Kidney glomerular epithelial cell (primary cell): ENCODE measurements at regions not wholly inside any gene's neighbourhood (a gene's known extent, or its start where the extent isn't known, plus 50 kb on each side); places are given as distances from the start of the nearest gene placed in this dataset.

Experiments used
- DNase-seq: peaks from one replicate; lab custom pipeline; 2025; lab: John Stamatoyannopoulos, UW

DNA sequence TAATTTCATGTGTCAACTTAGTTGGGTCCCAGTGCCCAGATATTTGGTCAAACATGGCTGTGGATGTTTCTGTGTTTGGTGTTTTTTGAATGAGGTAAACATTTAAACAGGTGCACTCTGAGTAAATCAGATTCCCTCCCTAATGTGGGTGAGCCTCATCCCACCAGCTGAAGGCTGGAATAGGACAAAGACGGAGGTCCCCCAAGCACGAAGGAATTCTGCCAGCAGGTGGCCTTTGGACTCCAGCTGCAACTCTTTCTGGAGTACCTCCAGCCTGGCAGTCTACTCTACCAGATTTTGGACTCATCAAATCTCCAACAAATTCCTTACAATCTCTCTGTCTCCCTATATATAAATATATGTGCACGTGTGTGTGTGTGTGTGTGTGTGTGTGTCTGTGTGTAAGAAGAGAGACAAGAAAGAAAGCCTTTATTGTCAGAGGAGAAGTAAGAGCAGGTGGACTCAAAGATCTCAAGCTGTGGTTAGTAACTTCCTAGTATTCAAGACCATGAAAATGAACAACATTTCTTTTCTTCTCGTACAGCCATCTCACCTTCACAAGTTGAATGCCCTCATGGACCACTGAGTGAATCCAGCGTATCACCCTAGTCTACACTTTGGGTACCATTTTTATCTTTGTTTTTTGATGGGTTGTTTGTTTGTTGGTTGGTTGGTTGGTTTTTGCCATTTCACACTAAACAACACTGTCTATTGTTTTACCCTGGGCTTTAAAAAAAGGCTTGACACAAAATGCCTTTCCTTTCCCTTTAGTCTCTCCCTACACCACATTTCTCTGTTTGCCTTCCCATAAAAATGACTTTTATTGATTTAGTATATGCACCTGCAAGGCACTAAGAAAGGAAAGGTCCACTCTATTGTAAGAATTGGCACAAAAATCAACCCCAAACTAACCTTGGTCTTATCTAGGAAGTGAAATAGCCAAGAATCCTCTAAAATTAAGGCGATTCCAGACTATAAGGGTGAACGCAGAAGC is 118.7 kb downstream of the TENT4A start:
- DNase-seq: no peak

DNA sequence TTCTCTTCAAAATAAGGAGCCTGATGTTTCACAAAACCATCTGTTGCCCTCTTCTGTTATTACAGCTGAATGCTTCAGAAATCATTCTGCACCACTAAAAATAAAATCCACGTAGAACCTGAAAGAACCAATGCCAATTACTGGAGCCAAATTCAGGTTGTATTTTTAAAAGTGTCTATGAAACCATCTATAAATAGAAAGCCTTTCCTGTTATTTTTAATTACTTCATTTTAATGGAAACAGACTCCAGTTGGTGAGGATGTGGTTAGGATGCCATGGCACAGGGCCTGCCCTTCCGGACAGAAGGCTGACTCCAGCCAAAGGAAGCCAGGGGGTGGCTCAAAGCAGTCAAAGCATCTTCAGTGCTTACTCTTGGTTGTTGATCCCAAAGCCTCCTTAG is 119.8 kb downstream of the TENT4A start:
- DNase-seq: no peak

DNA sequence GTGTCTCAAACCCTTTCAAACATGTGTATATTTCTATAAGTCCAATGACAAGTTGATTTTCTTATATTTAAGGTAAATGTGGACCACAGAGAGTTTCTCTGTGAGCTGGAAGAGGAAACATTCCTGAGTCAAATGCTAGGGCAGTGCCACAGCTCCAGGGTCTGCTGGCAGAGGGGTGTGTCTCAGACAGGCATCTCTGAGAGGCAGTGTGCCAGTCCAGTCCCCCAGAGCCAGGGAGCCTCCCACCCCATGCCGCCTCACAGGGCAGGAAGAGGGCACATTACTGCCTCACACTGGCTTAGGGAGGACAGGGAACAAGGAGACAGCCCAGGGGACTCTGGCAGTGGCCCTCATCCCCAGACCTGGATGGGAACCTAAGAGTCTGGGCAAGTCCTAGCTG is 120.2 kb downstream of the TENT4A start:
- no peak for DNase-seq

DNA sequence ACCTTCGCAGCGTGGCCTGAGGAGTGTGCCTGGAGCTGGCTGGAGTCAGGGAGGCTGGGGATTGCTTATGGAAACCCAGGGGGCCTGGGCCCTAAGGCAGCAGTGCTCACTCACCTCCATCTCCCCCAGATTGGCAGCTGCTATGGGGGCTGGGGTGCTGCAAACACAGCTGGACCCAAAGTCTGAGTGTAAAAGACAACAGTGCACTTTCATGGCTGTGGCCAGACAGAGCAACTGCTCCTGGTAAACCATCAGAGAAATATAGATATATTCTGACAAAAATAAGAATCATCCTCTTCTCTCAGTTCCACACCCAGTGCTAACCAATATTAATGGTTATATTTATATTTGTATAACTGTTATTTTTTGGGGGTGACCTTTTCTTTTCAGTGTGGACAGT is 123.9 kb downstream of the TENT4A start:
- no peak for DNase-seq

DNA sequence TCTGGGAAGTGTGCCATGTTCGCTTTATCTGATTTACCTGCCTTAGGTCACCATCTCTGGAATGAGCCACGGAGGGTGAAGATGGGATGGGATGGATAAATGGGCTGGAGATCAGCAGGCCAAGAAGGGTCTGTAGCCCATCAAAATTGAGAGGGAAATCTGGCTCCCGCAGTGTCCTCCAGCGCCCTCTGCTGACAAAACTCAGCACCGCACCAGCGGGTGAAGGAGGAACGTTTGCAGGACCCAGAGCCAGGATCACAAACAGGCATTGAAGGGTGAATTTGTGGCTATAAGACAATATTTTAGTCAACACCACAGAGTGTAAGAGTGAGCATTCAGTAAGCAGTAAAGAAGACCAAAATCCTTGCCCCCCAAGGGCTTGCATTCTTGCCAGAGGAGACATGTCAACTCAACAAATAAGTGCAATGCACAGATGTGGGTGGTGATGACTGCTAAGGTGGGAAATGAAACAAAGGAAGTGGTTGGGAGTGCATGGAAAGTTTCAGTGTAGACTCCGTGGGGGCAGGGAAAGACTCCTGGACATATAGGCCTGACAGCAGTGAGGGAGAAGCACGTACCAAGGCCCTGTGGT is 124.4 kb downstream of the TENT4A start:
- DNase-seq: no peak

DNA sequence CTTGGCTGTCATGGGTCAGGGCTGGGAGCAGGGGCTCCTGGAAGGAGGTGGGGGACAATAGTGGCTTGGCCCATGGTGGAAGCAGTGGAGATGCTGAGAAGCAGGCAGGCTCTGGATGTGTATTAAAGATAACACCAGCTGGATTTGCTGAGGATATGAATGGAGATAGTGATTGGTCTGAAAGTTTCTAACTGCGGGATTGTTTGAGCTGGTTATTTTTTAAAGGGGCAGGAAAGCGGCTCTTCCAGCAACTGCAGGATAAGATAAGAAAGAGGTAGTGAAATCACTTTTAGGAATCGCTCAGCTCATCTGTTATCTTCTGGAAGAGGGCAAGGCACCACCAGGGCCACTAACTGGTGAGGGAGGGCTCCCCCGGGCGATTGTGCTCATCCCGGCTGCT is 125.5 kb downstream of the TENT4A start:
- DNase-seq: no peak

DNA sequence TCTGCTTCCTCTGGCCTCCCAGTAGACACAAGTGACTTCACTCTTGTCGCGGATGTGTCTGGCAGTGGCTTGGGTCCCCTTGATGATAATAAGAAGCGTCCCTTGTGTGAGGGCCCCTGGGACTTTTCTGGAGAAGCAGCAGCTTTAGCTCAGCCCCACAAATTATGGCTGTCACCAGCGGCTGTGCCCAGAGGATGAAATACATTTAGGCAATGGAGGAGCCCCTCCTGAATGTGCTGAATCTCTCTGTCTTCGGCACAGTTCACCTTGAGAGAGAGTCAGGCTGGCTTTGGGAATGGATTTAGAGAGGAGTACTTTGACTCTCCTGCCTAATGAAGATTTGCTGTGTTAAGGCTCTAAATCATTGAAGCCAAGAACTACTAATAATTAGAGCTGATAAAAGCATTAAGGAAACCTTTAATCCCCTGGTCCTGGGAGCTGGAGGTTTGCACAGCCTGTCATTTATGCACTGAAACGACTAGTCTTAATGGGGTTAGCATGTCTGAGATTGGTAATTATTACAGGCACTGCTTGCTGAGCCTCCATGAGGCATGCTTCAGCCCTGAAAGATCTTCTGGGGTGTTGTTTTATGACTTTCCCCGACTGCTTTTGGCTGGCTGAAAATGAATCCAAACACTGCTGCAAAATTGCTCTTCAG is 127.0 kb downstream of the TENT4A start:
- no peak for DNase-seq

DNA sequence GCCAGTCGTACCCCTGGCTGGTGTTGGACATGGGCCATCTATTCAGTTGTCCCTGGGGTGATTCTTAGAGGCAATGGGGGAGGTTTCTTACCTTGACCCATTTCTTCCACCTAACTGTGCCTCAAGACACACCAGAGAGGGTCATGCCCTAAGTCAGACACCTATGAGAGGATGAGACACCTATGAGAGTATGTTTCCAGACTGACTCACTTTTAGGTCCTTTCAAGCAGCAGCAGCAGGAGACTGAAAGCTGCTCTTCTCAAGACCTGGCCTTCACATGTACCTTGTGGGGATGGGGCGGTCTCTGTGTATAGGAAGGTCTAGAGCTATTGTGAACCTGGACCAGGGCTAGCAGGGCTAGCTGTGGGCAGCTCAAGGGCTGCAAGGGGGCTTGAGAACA is 130.1 kb downstream of the TENT4A start:
- no peak for DNase-seq

DNA sequence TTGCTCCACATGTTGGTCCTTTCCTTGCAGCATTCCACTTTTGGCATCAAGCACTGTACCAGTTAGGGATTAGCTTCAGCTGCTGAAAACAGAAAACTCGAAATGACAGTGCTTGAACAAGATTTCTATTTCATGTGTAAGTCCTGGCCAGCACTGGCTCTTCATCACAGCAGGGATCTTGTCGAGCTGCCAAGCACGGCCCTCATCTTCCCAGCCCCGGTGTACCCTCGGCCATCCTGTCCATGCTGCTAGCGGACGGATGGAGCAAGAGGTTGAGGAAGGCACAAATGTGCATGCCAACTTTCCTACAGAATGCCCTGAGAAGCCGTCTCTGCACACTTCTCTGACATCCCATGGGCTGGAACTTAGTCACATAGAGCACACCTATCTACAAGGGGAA is 130.6 kb downstream of the TENT4A start:
- no peak for DNase-seq

DNA sequence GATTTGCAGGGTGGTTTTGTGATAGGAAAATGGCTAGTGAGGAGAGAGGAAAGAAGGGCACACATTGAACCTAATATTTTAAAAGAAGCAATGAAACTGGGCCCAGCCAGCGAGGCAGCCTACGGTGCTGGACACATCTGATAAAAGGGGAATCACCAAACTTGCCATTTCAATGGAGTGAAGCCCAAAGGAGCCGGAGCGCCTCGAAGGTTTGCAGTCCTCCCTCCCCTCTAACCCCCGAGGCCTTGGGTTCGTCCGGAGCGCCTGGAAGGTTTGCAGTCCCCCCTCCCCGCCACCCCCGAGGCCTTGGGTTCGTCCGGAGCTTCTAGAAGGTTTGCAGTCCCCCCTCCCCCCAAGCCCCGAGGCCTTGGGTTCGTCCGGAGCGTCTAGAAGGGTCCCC is 132.6 kb downstream of the TENT4A start:
- DNase-seq: no peak

DNA sequence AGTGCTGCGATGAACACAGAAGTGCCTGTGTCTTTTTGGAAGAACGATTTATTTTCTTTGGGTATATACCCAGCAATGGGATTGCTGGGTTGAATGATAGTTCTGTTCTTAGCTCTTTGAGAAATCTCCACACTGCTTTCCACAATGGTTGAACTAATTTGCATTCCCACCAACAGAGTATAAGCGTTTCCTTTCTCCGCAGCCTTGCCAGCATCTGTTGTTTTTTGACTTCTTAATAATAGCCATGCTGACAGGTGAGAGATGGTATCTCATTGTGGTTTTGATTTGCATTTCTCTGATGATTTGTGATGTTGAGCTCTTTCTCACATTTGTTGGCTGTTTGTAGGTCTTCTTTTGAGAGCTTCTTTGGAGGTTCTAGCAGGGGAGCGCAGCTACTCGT is 134.6 kb downstream of the TENT4A start:
- DNase-seq: no peak

DNA sequence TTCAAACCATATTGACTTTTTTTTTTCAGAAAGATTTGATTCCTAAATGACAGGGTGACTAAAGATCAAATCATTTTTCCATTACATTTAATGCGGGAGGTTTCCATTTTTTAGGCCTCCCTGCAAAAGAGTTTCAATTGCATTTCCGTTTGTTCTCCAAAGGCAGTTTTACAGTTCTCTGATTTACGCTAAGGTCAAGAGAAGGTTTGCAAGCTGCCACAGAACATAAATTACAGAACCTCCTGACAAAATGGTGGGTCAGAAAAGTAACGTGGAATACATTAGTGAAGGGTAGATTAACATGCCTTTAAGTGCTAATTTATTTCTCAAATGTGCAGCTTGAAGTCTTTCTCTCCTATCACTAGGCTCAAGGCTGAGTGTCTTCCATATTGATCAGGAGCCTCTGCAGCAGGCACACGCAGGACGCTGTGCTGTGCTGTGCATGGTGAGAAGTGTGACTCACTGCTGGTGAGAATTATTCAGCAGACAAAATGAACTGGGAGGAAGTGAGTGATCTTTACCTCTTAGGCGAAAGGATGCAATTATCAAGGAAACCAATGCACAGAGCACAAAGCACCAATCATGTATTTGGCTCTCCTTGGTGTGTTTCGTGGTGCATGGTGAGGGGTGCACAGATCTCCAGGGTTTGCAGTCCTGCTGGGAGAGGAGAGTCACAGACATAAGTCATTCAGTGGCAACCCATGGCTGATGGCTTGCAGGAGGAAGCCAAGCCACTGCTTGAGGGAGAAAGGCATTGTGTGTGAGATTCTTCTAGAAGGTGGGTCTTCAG is 136.3 kb downstream of the TENT4A start:
- no peak for DNase-seq

DNA sequence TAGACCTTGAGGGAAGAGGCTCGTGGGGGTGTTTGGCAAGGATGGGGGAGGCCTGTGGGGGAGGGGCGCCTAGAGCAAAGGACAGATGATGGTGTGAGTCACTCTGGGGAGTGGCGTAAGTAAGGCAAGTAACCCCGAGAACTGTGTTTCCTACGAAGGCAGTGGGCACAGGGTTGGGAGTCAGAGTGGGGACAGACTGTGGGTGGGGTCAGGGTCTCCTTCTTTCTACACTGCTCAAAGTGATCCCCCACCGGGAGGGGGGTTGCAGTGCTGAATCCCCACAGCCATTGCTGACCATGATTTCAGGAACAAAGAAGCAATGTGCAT is 136.8 kb downstream of the TENT4A start:
- no peak for DNase-seq

DNA sequence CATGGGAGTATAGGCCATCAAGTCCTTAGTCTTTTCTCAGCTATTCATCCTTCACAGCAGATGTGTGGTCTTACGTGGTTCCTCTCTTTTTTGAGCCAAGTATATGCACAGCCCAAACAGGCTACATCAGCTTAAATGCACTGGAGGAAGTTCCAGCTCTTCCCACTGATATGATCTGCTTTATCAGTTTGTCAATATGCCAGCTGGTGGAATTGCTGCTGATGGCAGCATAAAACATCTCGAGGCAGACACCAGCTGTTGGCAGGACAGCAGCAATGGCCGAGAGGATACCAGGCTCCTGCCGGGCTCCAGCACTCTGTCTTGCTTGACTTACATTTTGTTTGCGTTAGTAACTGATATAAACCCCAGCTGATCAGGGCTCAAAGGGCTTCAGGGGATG is 143.4 kb downstream of the TENT4A start:
- DNase-seq: no peak

DNA sequence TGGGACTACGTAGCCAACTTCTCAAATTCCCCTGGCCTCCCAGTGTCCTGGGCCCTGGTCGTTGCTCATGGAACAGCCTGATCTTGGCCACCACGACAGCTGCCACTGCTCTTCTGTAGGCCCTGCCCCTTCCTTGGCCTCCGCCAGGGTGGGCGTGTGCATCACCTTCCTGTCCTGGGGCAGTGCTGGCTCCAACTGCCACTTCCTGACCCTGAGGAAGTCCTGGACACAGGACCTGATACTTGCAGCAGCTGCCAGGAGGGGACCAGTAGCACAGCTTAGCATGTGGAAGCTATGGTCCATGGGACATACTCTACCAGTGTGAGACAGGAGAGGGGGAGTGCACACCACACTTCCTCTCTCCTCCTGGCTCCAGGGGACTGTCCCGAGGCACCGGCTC is 145.2 kb downstream of the TENT4A start:
- no peak for DNase-seq

DNA sequence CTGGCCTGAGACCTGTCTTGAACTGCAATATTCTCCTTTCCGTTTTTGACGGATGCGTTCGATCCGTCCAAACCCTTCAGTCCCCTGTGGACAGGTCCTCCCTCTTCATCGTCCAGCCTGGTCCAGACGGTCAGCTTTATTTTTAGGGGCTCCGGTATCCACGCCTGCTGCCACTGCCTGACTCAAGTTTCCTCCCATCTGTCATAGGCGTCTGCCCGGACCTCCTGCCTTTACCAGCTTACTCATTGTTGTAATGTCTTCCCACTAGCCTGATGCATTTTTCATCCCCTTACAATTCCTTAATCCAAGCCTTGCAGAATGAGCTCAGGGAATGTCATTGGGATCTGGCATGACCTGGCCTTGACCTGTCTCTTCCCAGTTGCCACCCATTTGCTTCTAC is 145.8 kb downstream of the TENT4A start:
- no peak for DNase-seq

DNA sequence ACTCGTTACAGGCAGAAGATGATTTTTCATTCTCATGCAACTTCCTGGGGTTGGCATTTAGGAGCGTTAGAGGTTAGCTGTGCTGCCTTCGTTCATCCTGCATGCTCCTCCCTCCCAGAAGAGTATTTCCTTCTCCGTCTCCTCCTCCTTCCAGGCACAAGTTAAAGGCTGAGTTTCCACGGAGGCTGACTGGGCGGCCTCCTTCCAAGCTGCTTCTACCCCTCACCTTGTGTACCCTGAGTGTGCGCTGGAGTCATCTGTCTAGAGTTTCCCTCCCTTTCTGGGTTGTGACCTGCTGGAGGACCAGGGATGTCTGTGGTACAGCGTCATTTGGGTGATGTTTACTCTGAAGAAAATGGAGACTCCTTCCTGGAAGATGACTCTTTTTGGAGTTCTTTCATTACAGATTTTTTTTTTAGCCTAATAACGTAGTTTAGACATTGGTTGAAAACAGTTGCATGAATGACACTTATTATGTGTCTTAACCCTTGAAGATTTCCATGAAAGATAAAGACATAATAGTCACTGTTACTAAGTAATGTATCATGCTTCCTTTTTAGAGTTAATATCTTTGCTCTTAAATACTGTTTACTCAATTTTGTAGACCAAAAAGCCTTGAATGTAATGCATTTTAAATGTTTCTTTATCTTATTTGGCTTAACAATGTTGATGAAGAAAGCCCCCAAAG is 146.9 kb downstream of the TENT4A start:
- no peak for DNase-seq

DNA sequence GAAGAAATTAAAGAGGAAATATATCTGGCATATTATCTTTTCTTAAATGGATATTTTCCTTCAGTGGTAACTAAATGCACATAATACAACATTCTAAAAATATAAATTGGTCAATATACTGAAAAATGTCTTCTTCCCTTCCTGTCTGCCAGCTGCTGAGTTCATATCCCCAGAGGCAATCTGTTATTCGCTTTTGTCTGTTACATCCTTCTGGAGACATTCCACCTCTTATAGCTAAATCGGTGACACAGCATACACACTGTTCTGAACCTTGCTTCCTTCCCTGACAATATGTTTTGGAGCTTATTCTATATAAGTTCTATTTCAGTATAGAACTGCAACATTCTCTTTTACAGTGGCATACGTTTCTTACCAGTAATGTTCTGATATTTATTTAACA is 147.8 kb downstream of the TENT4A start:
- DNase-seq: no peak

DNA sequence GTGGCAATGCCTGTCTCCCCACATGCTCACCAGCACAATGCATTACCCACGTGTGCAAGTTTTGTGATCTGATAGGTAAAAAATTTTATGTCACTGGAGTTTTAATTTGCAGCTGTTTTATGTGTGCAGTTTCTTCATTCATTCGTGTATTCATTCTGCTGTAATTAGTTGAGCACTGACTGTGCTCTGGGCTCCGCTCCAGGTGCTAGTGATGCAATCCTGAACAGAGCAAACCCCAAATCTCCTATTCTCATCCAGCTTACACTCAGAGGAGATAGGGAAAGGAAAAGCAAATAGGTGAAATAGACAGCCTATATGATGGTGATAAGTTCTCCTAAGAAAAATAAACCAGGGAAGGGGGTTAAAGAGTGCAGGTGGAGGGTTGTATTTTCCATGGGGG is 148.4 kb downstream of the TENT4A start:
- DNase-seq: no peak

DNA sequence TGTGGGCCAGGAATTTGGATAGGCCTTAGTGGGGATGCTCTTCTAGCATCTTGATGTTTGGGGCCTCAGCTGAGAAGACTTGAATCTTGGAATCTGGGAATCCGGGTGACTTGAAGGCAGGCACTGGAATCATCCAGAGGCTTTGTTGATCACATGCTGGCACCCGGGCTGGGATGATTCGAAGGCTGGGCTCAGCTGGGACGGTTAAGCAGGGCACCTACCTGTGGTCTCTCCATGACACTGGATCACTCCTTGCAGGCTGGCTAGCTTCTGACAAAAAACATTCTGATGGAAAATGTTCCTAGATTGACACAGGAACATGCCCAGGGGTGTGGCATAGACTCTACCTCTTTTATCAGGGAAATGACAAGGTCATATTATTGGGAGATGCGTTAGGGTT is 149.1 kb downstream of the TENT4A start:
- no peak for DNase-seq

DNA sequence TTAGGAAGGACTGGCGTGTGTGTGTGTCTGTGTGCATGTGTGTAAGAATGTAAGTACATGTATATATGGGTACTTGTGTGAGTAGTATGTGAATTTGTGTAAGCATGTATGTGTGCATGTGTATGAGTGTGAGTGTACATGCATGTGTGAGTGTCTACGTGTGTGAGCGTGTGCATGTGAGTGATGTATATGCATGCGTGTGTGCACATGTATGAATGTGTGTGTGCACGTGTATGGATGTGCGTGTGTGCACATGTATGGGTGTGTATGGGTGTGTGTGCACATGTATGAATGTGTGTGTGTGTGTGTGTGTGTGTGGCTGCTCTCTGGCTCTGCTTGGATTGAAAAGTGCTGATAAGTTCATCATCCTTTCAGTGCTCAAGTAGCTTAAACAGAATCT is 154.5 kb downstream of the TENT4A start:
- DNase-seq: no peak

DNA sequence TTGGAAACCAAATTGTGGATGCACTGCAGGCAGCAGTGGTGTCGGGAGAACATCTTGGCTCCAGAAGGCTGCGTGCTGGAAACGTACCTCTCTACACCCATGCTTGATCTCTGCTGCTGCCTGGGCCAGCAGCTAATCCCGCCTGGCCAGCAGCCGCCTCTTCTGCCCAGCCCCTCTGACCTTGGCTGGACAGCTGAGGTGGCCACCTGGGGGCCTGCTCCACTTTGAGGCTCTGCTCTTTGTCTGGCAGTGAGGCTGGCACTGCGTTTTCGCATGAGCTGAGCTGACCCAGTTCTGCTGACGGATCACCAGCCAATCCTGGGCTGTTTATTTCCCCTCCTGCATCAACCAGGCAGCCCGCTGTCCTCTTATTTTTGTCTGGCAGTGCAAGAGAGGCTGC is 154.9 kb downstream of the TENT4A start:
- no peak for DNase-seq
